OCI-LY7 (cell line): ENCODE measurements at regions not wholly inside any gene's neighbourhood (a gene's known extent, or its start where the extent isn't known, plus 50 kb on each side); places are given as distances from the start of the nearest gene placed in this dataset.
A peak's percentile ranks its signal among the peaks of the same experiment; 100 is the strongest.

Experiments
- BruUV-seq: library from RNA; stranded (reverse); fragments of 400-500 nt; replicated peaks from 2 replicates; lab custom pipeline; 2021; lab: Mats Ljungman, UMichigan
- CTCF ChIA-PET: fragments of 300-600 bp; sonication (Branson Sonifier 250); formaldehyde crosslinking; loops from one replicate; lab custom pipeline; 2022; ENCODE audit warnings: antibody characterized with exemption; ENCODE audit not compliant: unreplicated experiment; lab: Charles Lee
- POLR2A ChIA-PET: fragments of 300-600 bp; sonication (Branson Sonifier 250); formaldehyde crosslinking; loops from one replicate; lab custom pipeline; 2022; ENCODE audit warnings: antibody characterized with exemption; lab: Charles Lee
- DNase-seq: peaks from one replicate; pipeline ENCODE4 v3.0.0-alpha.2; 2015; ENCODE audit warnings: low spot score
- H2AFZ ChIP-seq: fragments of 200-600 bp; sonication (generic), shearing (Covaris generic); 2 replicates; pipeline ENCODE4 v1.6.1; 2014; ENCODE audit warnings: mild to moderate bottlenecking, antibody characterized with exemption, low read length, moderate library complexity
- H3K27ac ChIP-seq: fragments of 200-600 bp; sonication (generic); 2 replicates; pipeline ENCODE4 v1.5.1; 2014; ENCODE audit warnings: mixed run types, low read depth, mild to moderate bottlenecking, moderate library complexity, low read length, inconsistent platforms; ENCODE audit not compliant: poor library complexity, severe bottlenecking
- H3K36me3 ChIP-seq: fragments of 200-600 bp; sonication (generic); 2 replicates; pipeline ENCODE4 v1.6.1; 2014; ENCODE audit warnings: mild to moderate bottlenecking, antibody characterized with exemption, low read length, moderate library complexity, mixed read lengths; ENCODE audit not compliant: insufficient read depth
- H3K4me1 ChIP-seq: fragments of 200-600 bp; sonication (generic); 2 replicates; pipeline ENCODE4 v1.5.1; 2014; ENCODE audit warnings: mild to moderate bottlenecking, low read length; ENCODE audit not compliant: insufficient read depth, poor library complexity, severe bottlenecking
- H3K4me2 ChIP-seq: fragments of 200-600 bp; sonication (generic); 2 replicates; pipeline ENCODE4 v1.6.1; 2014; ENCODE audit warnings: mild to moderate bottlenecking, low read length
- H3K4me3 ChIP-seq: fragments of 200-600 bp; sonication (generic); 2 replicates; pipeline ENCODE4 v1.5.1; 2014; ENCODE audit warnings: mild to moderate bottlenecking, low read depth, low read length; ENCODE audit not compliant: poor library complexity, severe bottlenecking
- H3K79me2 ChIP-seq: fragments of 200-600 bp; sonication (generic); 2 replicates; pipeline ENCODE4 v1.6.1; 2016; ENCODE audit warnings: low read depth, mild to moderate bottlenecking, low read length, moderate library complexity, mixed read lengths; ENCODE audit not compliant: insufficient read depth
- H3K9me2 ChIP-seq: fragments of 200-600 bp; sonication (generic); 2 replicates; pipeline ENCODE4 v1.6.1; 2016; ENCODE audit warnings: mild to moderate bottlenecking, low read length, mixed read lengths; ENCODE audit not compliant: insufficient read depth
- H3K9me3 ChIP-seq: fragments of 200-600 bp; sonication (generic); 2 replicates; pipeline ENCODE4 v1.6.1; 2014; ENCODE audit warnings: mild to moderate bottlenecking, mixed run types, low read length, mixed read lengths
- H4K20me1 ChIP-seq: fragments of 200-600 bp; sonication (generic); 2 replicates; pipeline ENCODE4 v1.6.1; 2014; ENCODE audit warnings: mild to moderate bottlenecking, antibody characterized with exemption, low read length, moderate library complexity, mixed read lengths; ENCODE audit not compliant: insufficient read depth
- EZH2phosphoT487 ChIP-seq: fragments of 200-600 bp; sonication (generic); IDR thresholded peaks from 2 replicates; pipeline ENCODE4 v1.6.1; 2018; ENCODE audit warnings: low read depth, borderline replicate concordance, mild to moderate bottlenecking, mixed run types, antibody characterized with exemption, low read length, moderate library complexity, mixed read lengths
- intact Hi-C: fragments of 100-400 bp; cut with micrococcal nuclease; formaldehyde crosslinking; loops from one replicate; pipeline ENCODE4 v1.10.0; 2022; ENCODE audit not compliant: unreplicated experiment
- TF ChIP-seq, protein P1 (sequence below): fragments of 200-600 bp; sonication (generic); conservative IDR thresholded peaks from 2 replicates; pipeline ENCODE4 v1.5.1; 2014; ENCODE audit warnings: mild to moderate bottlenecking, antibody characterized with exemption, low read length, moderate library complexity, mixed read lengths

- H3K4me3 ChIP-seq: no peak overlapping the region
- H3K9me3 ChIP-seq: no peaks in the 10 kb centered on the region
- no peak overlapping the region for H3K27ac ChIP-seq
- CTCF ChIA-PET: no interaction called here
- no peak overlapping the region for H3K4me2 ChIP-seq
- intact Hi-C loops: no loop called here
- BruUV-seq: no TSS peak
- H3K79me2 ChIP-seq: no peaks in the 10 kb centered on the region
- TF ChIP-seq, protein P1, sequence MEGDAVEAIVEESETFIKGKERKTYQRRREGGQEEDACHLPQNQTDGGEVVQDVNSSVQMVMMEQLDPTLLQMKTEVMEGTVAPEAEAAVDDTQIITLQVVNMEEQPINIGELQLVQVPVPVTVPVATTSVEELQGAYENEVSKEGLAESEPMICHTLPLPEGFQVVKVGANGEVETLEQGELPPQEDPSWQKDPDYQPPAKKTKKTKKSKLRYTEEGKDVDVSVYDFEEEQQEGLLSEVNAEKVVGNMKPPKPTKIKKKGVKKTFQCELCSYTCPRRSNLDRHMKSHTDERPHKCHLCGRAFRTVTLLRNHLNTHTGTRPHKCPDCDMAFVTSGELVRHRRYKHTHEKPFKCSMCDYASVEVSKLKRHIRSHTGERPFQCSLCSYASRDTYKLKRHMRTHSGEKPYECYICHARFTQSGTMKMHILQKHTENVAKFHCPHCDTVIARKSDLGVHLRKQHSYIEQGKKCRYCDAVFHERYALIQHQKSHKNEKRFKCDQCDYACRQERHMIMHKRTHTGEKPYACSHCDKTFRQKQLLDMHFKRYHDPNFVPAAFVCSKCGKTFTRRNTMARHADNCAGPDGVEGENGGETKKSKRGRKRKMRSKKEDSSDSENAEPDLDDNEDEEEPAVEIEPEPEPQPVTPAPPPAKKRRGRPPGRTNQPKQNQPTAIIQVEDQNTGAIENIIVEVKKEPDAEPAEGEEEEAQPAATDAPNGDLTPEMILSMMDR: no peak
- no peak for TF ChIP-seq EZH2phosphoT487
- peaks cover 10% of the 10 kb centered on the region for H3K4me1 ChIP-seq
- no peaks in the 10 kb centered on the region for H3K9me2 ChIP-seq
- POLR2A ChIA-PET: interaction anchor here (0.7 to 1.2 kb wide), 2 partner anchors 50 to 173 kb away, joined by 3 to 4 read pairs; no protein-coding TSS in a partner anchor
- H2AFZ ChIP-seq: no peak overlapping the region
- H4K20me1 ChIP-seq: no peaks in the 10 kb centered on the region
- H3K36me3 ChIP-seq: no peaks in the 10 kb centered on the region
- DNase-seq: no peak
These were observed 124.6 kb downstream of the SINHCAF start for GRCh38 chr12:31201382-31201781.

- POLR2A ChIA-PET: no interaction called here
- H3K4me1 ChIP-seq: peaks cover 10% of the 10 kb centered on the region
These were observed 122.7 kb downstream of the SINHCAF start for GRCh38 chr12:31203261-31203660.

GRCh38 chr12:31205054-31205453 is 120.9 kb downstream of the SINHCAF start:
- H3K27ac ChIP-seq: no peak overlapping the region
- ChIA-PET POLR2A (no interaction called here), CTCF (no interaction called here)
- DNase-seq: peak; percentile 39
- peak overlapping the region; percentile 54 for H3K4me2 ChIP-seq
- no peak overlapping the region for H2AFZ ChIP-seq
- BruUV-seq: no TSS peak
- no peaks in the 10 kb centered on the region for H3K9me3 ChIP-seq
- H4K20me1 ChIP-seq: no peaks in the 10 kb centered on the region
- intact Hi-C loops: no loop called here
- no peak for TF ChIP-seq EZH2phosphoT487
- TF ChIP-seq, protein P1: no peak
- H3K79me2 ChIP-seq: no peaks in the 10 kb centered on the region
- no peaks in the 10 kb centered on the region for H3K9me2 ChIP-seq
- no peak overlapping the region for H3K4me3 ChIP-seq
- H3K4me1 ChIP-seq: peaks cover 10% of the 10 kb centered on the region
- H3K36me3 ChIP-seq: no peaks in the 10 kb centered on the region

More at GRCh38 chr12:31203261-31203660, 122.7 kb downstream of the SINHCAF start:
- H4K20me1 ChIP-seq: no peaks in the 10 kb centered on the region
- intact Hi-C loops: no loop called here
- BruUV-seq: no TSS peak
- no peak overlapping the region for H3K4me2 ChIP-seq
- H3K9me2 ChIP-seq: no peaks in the 10 kb centered on the region
- no peaks in the 10 kb centered on the region for H3K36me3 ChIP-seq
- no peak for DNase-seq
- no peaks in the 10 kb centered on the region for H3K79me2 ChIP-seq
- TF ChIP-seq, protein P1: no peak
- TF ChIP-seq EZH2phosphoT487: no peak
- H2AFZ ChIP-seq: no peak overlapping the region
- no peak overlapping the region for H3K27ac ChIP-seq
- H3K9me3 ChIP-seq: no peaks in the 10 kb centered on the region
- H3K4me3 ChIP-seq: no peak overlapping the region
- CTCF ChIA-PET: no interaction called here
